Tibial nerve (tissue), 4 donors: ENCODE measurements at regions not wholly inside any gene's neighbourhood (a gene's known extent, or its start where the extent isn't known, plus 50 kb on each side); places are given as distances from the start of the nearest gene placed in this dataset.

Source experiments
- DNase-seq, 2 donors: peaks; one replicate each; pipeline ENCODE4 v3.0.0-alpha.2; 2019; ENCODE audit warnings: low spot score in 2 of 2
- H3K27ac ChIP-seq, 4 donors: fragments of 200-600 bp; sonication (generic) in 3 of 4; one replicate each; pipeline ENCODE4 v1.5.1; 2017 to 2019; ENCODE audit warnings: mild to moderate bottlenecking in 1 of 4
- H3K27me3 ChIP-seq, 2 donors: fragments of 200-600 bp; sonication (generic) in 1 of 2; one replicate each; pipeline versions ENCODE4 v1.5.1 to v1.6.0; 2017 to 2019
- H3K36me3 ChIP-seq, 3 donors: fragments of 200-600 bp; sonication (generic); one replicate each; pipeline ENCODE4 v1.5.1; 2018 to 2019
- H3K4me1 ChIP-seq, 4 donors: fragments of 200-600 bp; sonication (generic) in 3 of 4; one replicate each; pipeline ENCODE4 v1.5.1; 2017 to 2019
- H3K4me3 ChIP-seq, 4 donors: fragments of 200-600 bp; sonication (generic) in 3 of 4; one replicate each; pipeline ENCODE4 v1.5.1; 2017 to 2019; ENCODE audit warnings: mild to moderate bottlenecking in 1 of 4, moderate library complexity in 1 of 4
- H3K9me3 ChIP-seq, 4 donors: fragments of 200-600 bp; sonication (generic) in 3 of 4; one replicate each; pipeline ENCODE4 v1.5.1; 2017 to 2019
- EP300 ChIP-seq, 2 donors: sonication (generic); formaldehyde crosslinking; IDR thresholded peaks; one replicate each; pipeline ENCODE4 v1.6.1; 2017; ENCODE audit warnings: antibody characterized with exemption in 2 of 2, mild to moderate bottlenecking in 1 of 2
- POLR2A ChIP-seq, 2 donors: fragments of 450-650 bp; IDR thresholded peaks; one replicate each; pipeline ENCODE4 v1.6.1; 2017; ENCODE audit warnings: antibody characterized with exemption in 2 of 2, mild to moderate bottlenecking in 2 of 2, moderate library complexity in 2 of 2
- WGBS, 2 donors: methylation state at CpG; one replicate each; pipeline ENCODE4 v1.1.5; 2018; 5-methylcytosine and 5-hydroxymethylcytosine counted together
- TF ChIP-seq, protein P1 (sequence below), 5 experiments: fragments of 200-600 bp in 3 of 5; fragments of 450-650 bp in 2 of 5; sonication (generic) in 3 of 5; IDR thresholded peaks; one replicate each; pipeline ENCODE4 v1.5.1; 2016 to 2019; ENCODE audit warnings: antibody characterized with exemption in 5 of 5, mild to moderate bottlenecking in 3 of 5, moderate library complexity in 2 of 5

DNA sequence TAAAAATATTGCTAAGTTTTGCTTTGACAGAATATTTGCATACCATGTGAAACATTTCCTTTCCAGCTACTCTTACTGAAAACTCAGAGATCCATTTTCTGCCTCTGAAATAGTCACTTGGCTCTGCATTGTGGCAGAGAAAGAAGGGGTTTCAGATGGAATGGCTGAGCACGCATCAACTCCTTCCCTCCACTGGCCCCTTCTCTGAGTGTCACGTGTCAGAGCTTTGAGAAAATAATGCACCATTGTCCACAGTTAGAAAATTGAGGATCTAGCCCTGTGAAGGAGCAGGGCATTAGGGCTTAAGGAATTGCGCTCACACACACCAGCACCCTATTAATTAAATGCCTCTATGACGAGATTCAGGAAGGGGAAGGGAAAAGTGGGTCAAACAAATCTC lies 78.8 kb upstream of the FAT4 start:
- 35 to 39% methylated on average over 4 of the region's 4 CpGs for WGBS, 2 donors
- H3K9me3 ChIP-seq: no peaks in the 10 kb centered on the region

DNA sequence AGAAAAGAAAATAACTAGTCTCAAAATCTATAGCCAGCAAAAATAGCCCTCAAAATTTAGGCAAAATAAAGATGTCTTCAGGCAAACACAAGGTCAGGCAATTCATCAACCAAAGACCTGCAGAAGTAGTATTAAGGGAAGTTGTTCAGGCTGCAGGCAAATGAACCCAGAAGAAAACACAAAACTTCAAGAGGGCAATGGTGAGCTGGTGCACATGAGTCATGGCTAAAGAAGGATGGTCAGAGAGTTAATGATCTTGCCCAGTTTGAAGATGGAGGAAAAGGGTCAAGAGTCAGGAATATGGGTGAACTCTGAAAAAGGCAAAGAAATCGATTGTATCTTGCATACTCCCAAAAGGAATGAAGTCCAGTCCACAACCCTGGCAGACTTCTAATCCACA lies 83.1 kb upstream of the FAT4 start:
- Histone ChIP-seq H3K4me3 (no peak overlapping the region), H3K27ac (no peak overlapping the region), H3K4me1 (no peaks in the 10 kb centered on the region), H3K27me3 (no peaks in the 10 kb centered on the region), H3K9me3 (no peaks in the 10 kb centered on the region), H3K36me3 (no peaks in the 10 kb centered on the region)
- TF ChIP-seq, protein P1, sequence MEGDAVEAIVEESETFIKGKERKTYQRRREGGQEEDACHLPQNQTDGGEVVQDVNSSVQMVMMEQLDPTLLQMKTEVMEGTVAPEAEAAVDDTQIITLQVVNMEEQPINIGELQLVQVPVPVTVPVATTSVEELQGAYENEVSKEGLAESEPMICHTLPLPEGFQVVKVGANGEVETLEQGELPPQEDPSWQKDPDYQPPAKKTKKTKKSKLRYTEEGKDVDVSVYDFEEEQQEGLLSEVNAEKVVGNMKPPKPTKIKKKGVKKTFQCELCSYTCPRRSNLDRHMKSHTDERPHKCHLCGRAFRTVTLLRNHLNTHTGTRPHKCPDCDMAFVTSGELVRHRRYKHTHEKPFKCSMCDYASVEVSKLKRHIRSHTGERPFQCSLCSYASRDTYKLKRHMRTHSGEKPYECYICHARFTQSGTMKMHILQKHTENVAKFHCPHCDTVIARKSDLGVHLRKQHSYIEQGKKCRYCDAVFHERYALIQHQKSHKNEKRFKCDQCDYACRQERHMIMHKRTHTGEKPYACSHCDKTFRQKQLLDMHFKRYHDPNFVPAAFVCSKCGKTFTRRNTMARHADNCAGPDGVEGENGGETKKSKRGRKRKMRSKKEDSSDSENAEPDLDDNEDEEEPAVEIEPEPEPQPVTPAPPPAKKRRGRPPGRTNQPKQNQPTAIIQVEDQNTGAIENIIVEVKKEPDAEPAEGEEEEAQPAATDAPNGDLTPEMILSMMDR (IDR thresholded peaks at IDR 0.05): no peak
- TF ChIP-seq EP300 (IDR thresholded peaks at IDR 0.05) (no peak), POLR2A (IDR thresholded peaks at IDR 0.05) (no peak)
- 70 to 82% methylated on average over 1 of the region's 1 CpG for WGBS, 2 donors
- no peak for DNase-seq

More for the DNA sequence above, 78.8 kb upstream of the FAT4 start:
- Histone ChIP-seq H3K36me3 (no peaks in the 10 kb centered on the region), H3K4me3 (no peak overlapping the region), H3K4me1 (no peaks in the 10 kb centered on the region), H3K27ac (peak overlapping the region in 1 of 4 donors; percentile 29), H3K27me3 (no peaks in the 10 kb centered on the region)
- TF ChIP-seq POLR2A (IDR thresholded peaks at IDR 0.05) (no peak), EP300 (IDR thresholded peaks at IDR 0.05) (no peak)
- TF ChIP-seq, protein P1 (IDR thresholded peaks at IDR 0.05): no peak
- no peak for DNase-seq

DNA sequence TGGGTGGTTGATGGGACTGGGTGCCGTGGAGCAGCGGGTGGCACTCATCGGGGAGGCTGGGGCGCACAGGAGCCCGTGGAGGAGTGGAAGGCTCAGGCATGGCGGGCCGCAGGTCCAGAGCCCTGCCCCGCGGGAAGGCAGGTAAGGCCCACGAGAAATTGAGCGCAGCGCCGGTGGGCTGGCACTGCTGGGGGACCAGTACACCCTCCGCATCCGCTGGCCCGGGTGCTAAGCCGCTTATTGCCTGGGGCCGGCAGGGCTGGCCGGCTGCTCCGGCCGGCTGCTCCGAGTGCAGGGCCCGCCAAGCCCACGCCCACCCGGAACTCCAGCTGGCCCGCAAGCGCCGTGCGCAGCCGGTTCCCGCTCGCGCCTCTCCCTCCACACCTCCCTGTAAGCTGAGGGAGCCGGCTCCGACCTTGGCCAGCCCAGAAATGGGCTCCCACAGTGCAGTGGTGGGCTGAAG lies 85.1 kb upstream of the FAT4 start:
- H3K27me3 ChIP-seq: no peaks in the 10 kb centered on the region
- H3K4me3 ChIP-seq: no peak overlapping the region
- TF ChIP-seq POLR2A (IDR thresholded peaks at IDR 0.05) (no peak), EP300 (IDR thresholded peaks at IDR 0.05) (no peak)
- TF ChIP-seq, protein P1 (IDR thresholded peaks at IDR 0.05): no peak
- no peak for DNase-seq
- no peaks in the 10 kb centered on the region for H3K36me3 ChIP-seq
- no peaks in the 10 kb centered on the region for H3K4me1 ChIP-seq
- H3K27ac ChIP-seq: no peak overlapping the region
- H3K9me3 ChIP-seq: no peaks in the 10 kb centered on the region
- WGBS, 2 donors: 93 to 100% methylated on average over 2 to 3 of the region's 35 CpGs

DNA sequence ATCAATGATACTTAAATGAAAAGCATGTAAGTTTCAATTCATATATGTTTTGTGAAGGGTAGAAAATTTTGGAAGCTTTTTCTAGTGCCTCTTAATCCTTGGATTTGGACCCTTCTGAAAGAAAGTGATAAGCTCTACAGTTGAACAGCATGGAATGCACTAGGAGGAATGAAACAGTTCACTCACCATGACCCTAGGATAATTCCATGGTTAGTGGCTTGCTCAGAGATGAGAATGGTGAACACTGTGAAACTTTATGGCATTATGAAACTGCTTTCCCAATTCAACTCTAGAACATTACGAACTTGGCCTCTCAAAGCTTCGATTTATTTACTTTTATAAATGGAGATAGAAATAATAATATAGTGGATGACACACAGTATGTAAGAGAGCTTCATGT lies 88.9 kb upstream of the FAT4 start:
- Histone ChIP-seq H3K36me3 (no peaks in the 10 kb centered on the region), H3K27me3 (no peaks in the 10 kb centered on the region), H3K9me3 (no peaks in the 10 kb centered on the region), H3K4me1 (no peaks in the 10 kb centered on the region), H3K4me3 (no peak overlapping the region), H3K27ac (no peak overlapping the region)
- no peak for DNase-seq
- TF ChIP-seq, protein P1 (IDR thresholded peaks at IDR 0.05): no peak
- no peak for TF ChIP-seq POLR2A (IDR thresholded peaks at IDR 0.05)
- TF ChIP-seq EP300 (IDR thresholded peaks at IDR 0.05): no peak
- WGBS, 2 donors: 84 to 91% methylated on average over 2 of the region's 2 CpGs

DNA sequence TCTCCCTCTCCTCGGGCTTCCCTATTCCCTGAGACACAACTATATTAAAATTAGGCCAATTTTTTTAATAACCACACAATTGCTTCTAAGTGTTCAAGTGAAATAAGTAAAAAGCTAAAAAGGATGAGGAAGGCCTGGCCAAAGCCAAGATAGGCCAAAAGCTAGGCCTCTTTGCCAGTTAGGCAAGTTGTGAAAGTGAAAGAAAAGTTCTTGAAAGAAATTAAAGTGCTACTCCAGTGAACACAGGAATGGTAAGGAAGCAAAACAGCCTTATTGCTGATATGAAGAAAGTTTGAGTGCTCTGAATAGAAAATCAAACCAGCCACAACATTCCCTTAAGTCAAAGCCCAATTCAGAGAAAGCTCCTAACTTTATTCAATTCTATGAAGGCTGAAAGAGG lies 114.2 kb upstream of the FAT4 start:
- Histone ChIP-seq H3K27me3 (no peaks in the 10 kb centered on the region), H3K4me1 (no peaks in the 10 kb centered on the region), H3K9me3 (no peaks in the 10 kb centered on the region), H3K36me3 (no peaks in the 10 kb centered on the region), H3K4me3 (no peak overlapping the region), H3K27ac (no peak overlapping the region)
- no peak for TF ChIP-seq POLR2A (IDR thresholded peaks at IDR 0.05)
- TF ChIP-seq, protein P1 (IDR thresholded peaks at IDR 0.05): no peak
- TF ChIP-seq EP300 (IDR thresholded peaks at IDR 0.05): no peak
- WGBS, 2 donors: 88 to 91% methylated on average over 1 of the region's 1 CpG
- DNase-seq: no peak
